CD14-positive monocyte (primary cell): ENCODE measurements at regions not wholly inside any gene's neighbourhood (a gene's known extent, or its start where the extent isn't known, plus 50 kb on each side); places are given as distances from the start of the nearest gene placed in this dataset.

ENCODE experiments used
- DNase-seq, 3 donors: peaks; one replicate each; pipeline ENCODE4 v3.0.0-alpha.2; 2011 to 2022
- H2AFZ ChIP-seq: 2 replicates; pipeline ENCODE4 v1.6.0; 2012; ENCODE audit warnings: mild to moderate bottlenecking, low read depth, low read length, inconsistent platforms; ENCODE audit not compliant: insufficient read depth, poor library complexity, severe bottlenecking
- H3K27ac ChIP-seq, 2 donors: 1 replicate in 1 of 2; 2 replicates in 1 of 2; pipeline ENCODE4 v1.5.1; 2012 to 2013; ENCODE audit warnings: low read length in 2 of 2, control low read depth in 1 of 2, inconsistent platforms in 1 of 2, low read depth in 1 of 2, mild to moderate bottlenecking in 1 of 2
- H3K27me3 ChIP-seq, 2 donors: one replicate each; pipeline versions ENCODE4 v1.6.0 to v1.6.1; 2011 to 2013; ENCODE audit warnings: low read length in 2 of 2; ENCODE audit not compliant: control insufficient read depth in 2 of 2, insufficient read depth in 2 of 2
- H3K36me3 ChIP-seq, 2 donors: replicated peaks in 1 of 2; 1 replicate in 1 of 2; 2 replicates in 1 of 2; pipeline versions ENCODE4 v1.5.1 to v1.6.1; 2012 to 2013; ENCODE audit warnings: low read length in 2 of 2, control low read depth in 1 of 2, inconsistent platforms in 1 of 2, mild to moderate bottlenecking in 1 of 2; ENCODE audit not compliant: insufficient read depth in 2 of 2, control insufficient read depth in 1 of 2
- H3K4me1 ChIP-seq, 2 donors: 1 replicate in 1 of 2; 2 replicates in 1 of 2; pipeline versions ENCODE4 v1.5.1 to v1.6.1; 2012 to 2013; ENCODE audit warnings: low read length in 2 of 2, control low read depth in 1 of 2, inconsistent platforms in 1 of 2, mild to moderate bottlenecking in 1 of 2, moderate library complexity in 1 of 2; ENCODE audit not compliant: insufficient read depth in 2 of 2, control insufficient read depth in 1 of 2
- H3K4me2 ChIP-seq: replicated peaks from 2 replicates; pipeline ENCODE3; 2012; ENCODE audit warnings: low read length, moderate library complexity, mild to moderate bottlenecking; ENCODE audit not compliant: poor library complexity, severe bottlenecking; ENCODE audit errors: extremely low read depth
- H3K4me3 ChIP-seq, 3 experiments: fragments of 200-600 bp in 1 of 3; sonication (generic) in 1 of 3; replicated peaks in 1 of 3; 1 replicate in 2 of 3; 2 replicates in 1 of 3; pipeline ENCODE4 v1.5.1; 2011 to 2013; ENCODE audit warnings: low read length in 3 of 3, mild to moderate bottlenecking in 3 of 3, control low read depth in 2 of 3, low read depth in 2 of 3, inconsistent platforms in 1 of 3, moderate library complexity in 1 of 3
- H3K79me2 ChIP-seq: 2 replicates; pipeline ENCODE4 v1.6.0; 2012; ENCODE audit warnings: mild to moderate bottlenecking, control low read depth, inconsistent platforms, low read length, moderate library complexity; ENCODE audit not compliant: insufficient read depth
- H3K9ac ChIP-seq: 2 replicates; pipeline ENCODE4 v1.6.0; 2017; ENCODE audit warnings: low read length, mild to moderate bottlenecking; ENCODE audit not compliant: insufficient read depth, poor library complexity, severe bottlenecking
- H3K9me3 ChIP-seq, 2 donors: replicated peaks in 1 of 2; 1 replicate in 1 of 2; 2 replicates in 1 of 2; pipeline versions ENCODE4 v1.5.1 to v1.6.1; 2012 to 2013; ENCODE audit warnings: low read length in 2 of 2, control low read depth in 1 of 2; ENCODE audit not compliant: control insufficient read depth in 1 of 2, insufficient read depth in 1 of 2
- H4K20me1 ChIP-seq: 2 replicates; pipeline ENCODE4 v1.6.0; 2012; ENCODE audit warnings: mild to moderate bottlenecking, low read length, control low read depth, moderate library complexity; ENCODE audit not compliant: insufficient read depth
- H3K27ac Mint-ChIP-seq, 7 donors: one replicate each; pipeline ENCODE4 v1.8.0; 2020; ENCODE audit warnings: mild to moderate bottlenecking in 7 of 7, mixed read lengths in 7 of 7, moderate library complexity in 6 of 7, inconsistent platforms in 2 of 7
- H3K27me3 Mint-ChIP-seq, 3 donors: one replicate each; pipeline ENCODE4 v1.8.0; 2021 to 2022; ENCODE audit warnings: low read depth in 3 of 3, mild to moderate bottlenecking in 3 of 3, mixed read lengths in 3 of 3, moderate library complexity in 3 of 3, inconsistent platforms in 1 of 3
- H3K36me3 Mint-ChIP-seq, 2 donors: one replicate each; pipeline ENCODE4 v1.8.0; 2020; ENCODE audit warnings: mixed read lengths in 2 of 2, inconsistent platforms in 1 of 2, mild to moderate bottlenecking in 1 of 2
- H3K4me1 Mint-ChIP-seq: one replicate; pipeline ENCODE4 v1.8.0; 2020; ENCODE audit warnings: mild to moderate bottlenecking, mixed read lengths
- H3K4me3 Mint-ChIP-seq, 2 donors: one replicate each; pipeline ENCODE4 v1.8.0; 2020; ENCODE audit warnings: mild to moderate bottlenecking in 2 of 2, mixed read lengths in 2 of 2, moderate library complexity in 1 of 2
- H3K9me3 Mint-ChIP-seq, 7 donors: one replicate each; pipeline ENCODE4 v1.8.0; 2020 to 2022; ENCODE audit warnings: mixed read lengths in 7 of 7, mild to moderate bottlenecking in 6 of 7, moderate library complexity in 6 of 7, inconsistent platforms in 2 of 7
- CTCF ChIP-seq: fragments of 200-600 bp; IDR thresholded peaks from one replicate; pipeline ENCODE4 v1.8.0; 2022; ENCODE audit warnings: antibody characterized with exemption, mild to moderate bottlenecking
- WGBS: methylation state at CpG from one replicate; pipeline ENCODE4 v1.1.5; 2013; ENCODE audit warnings: missing lambda C conversion rate; ENCODE audit not compliant: insufficient coverage; 5-methylcytosine and 5-hydroxymethylcytosine counted together
- intact Hi-C, 2 donors: fragments of 100-400 bp; cut with micrococcal nuclease; formaldehyde crosslinking; loops; one replicate each; pipeline versions ENCODE4 v1.15.0 to v1.15.1; 2023

- Histone ChIP-seq H3K27me3 (no peaks in the 10 kb centered on the region), H3K4me2 (no peak overlapping the region), H3K4me3 (no peak overlapping the region)
Measured at GRCh38 chr2:224178056-224178455, 139.0 kb upstream of the SERPINE2 start.

GRCh38 chr2:224175538-224175937 lies 136.5 kb upstream of the SERPINE2 start:
- no peak overlapping the region for H3K4me3 Mint-ChIP-seq
- H3K27ac Mint-ChIP-seq: no peak overlapping the region
- H3K9me3 Mint-ChIP-seq: peaks cover 0 to 8% (median 0%) of the 10 kb centered on the region in 7 donors
- Histone ChIP-seq H3K9me3 (no peaks in the 10 kb centered on the region), H3K9ac (no peak overlapping the region), H3K36me3 (no peaks in the 10 kb centered on the region), H3K79me2 (no peaks in the 10 kb centered on the region), H2AFZ (no peak overlapping the region), H3K27me3 (no peaks in the 10 kb centered on the region), H4K20me1 (no peaks in the 10 kb centered on the region), H3K27ac (no peak overlapping the region), H3K4me2 (no peak overlapping the region), H3K4me3 (no peak overlapping the region), H3K4me1 (no peaks in the 10 kb centered on the region)
- H3K36me3 Mint-ChIP-seq: no peaks in the 10 kb centered on the region
- DNase-seq: no peak
- H3K27me3 Mint-ChIP-seq: peaks cover 0 to 2% (median 1%) of the 10 kb centered on the region in 3 donors
- TF ChIP-seq CTCF: no peak
- intact Hi-C loops: no loop called here
- WGBS: 25% methylated on average over 2 of the region's 2 CpGs
- no peaks in the 10 kb centered on the region for H3K4me1 Mint-ChIP-seq

More at GRCh38 chr2:224178056-224178455, 139.0 kb upstream of the SERPINE2 start:
- peaks cover 0 to 6% (median 1%) of the 10 kb centered on the region in 3 donors for H3K27me3 Mint-ChIP-seq
- 58% methylated on average over 2 of the region's 4 CpGs for WGBS
- no peak overlapping the region for H3K4me3 Mint-ChIP-seq
- DNase-seq: no peak
- H3K4me1 Mint-ChIP-seq: no peaks in the 10 kb centered on the region
- Histone ChIP-seq H3K36me3 (no peaks in the 10 kb centered on the region), H3K27ac (no peak overlapping the region), H2AFZ (no peak overlapping the region), H3K9me3 (no peaks in the 10 kb centered on the region), H3K9ac (no peak overlapping the region), H3K4me1 (no peaks in the 10 kb centered on the region), H3K79me2 (no peaks in the 10 kb centered on the region), H4K20me1 (no peaks in the 10 kb centered on the region)
- no peak overlapping the region for H3K27ac Mint-ChIP-seq
- no peak for TF ChIP-seq CTCF
- no peaks in the 10 kb centered on the region for H3K36me3 Mint-ChIP-seq
- intact Hi-C loops: no loop called here
- H3K9me3 Mint-ChIP-seq: peaks cover 0 to 10% (median 3%) of the 10 kb centered on the region in 7 donors
